Transverse colon (tissue), 4 donors: ENCODE measurements at regions not wholly inside any gene's neighbourhood (a gene's known extent, or its start where the extent isn't known, plus 50 kb on each side); places are given as distances from the start of the nearest gene placed in this dataset.
"Not testable (repeated sequence)": the region's sequence is repeated elsewhere in the genome, so short reads cannot be mapped to it uniquely, and the experiment has no call there.

Experiments used
- DNase-seq: peaks from one replicate; pipeline ENCODE4 v3.0.0-alpha.2; 2019
- H3K27ac ChIP-seq, 4 donors: fragments of 200-600 bp; sonication (generic); 2 replicates each; pipeline ENCODE4 v1.5.1; 2016 to 2018; ENCODE audit warnings: inconsistent platforms in 4 of 4
- H3K27me3 ChIP-seq: fragments of 200-600 bp; sonication (generic); 2 replicates; pipeline ENCODE4 v1.5.1; 2017; ENCODE audit warnings: inconsistent platforms
- H3K36me3 ChIP-seq, 4 donors: fragments of 200-600 bp; sonication (generic); 2 replicates each; pipeline ENCODE4 v1.5.1; 2017 to 2019; ENCODE audit warnings: inconsistent platforms in 4 of 4
- H3K4me1 ChIP-seq, 4 donors: fragments of 200-600 bp; sonication (generic); 2 replicates each; pipeline ENCODE4 v1.5.1; 2017 to 2020; ENCODE audit warnings: inconsistent platforms in 4 of 4
- H3K4me3 ChIP-seq, 4 donors: fragments of 200-600 bp; sonication (generic); 1 replicate in 1 of 4; 2 replicates in 3 of 4; pipeline versions ENCODE4 v1.5.1 to v1.6.1; 2017 to 2019; ENCODE audit warnings: inconsistent platforms in 4 of 4
- H3K9me3 ChIP-seq, 2 donors: fragments of 200-600 bp; sonication (generic); 2 replicates each; pipeline ENCODE4 v1.5.1; 2017 to 2019; ENCODE audit warnings: inconsistent platforms in 2 of 2
- EP300 ChIP-seq: sonication (generic); formaldehyde crosslinking; IDR thresholded peaks from one replicate; pipeline ENCODE4 v1.6.1; 2017; ENCODE audit warnings: antibody characterized with exemption, low read depth
- POLR2A ChIP-seq: fragments of 450-650 bp; IDR thresholded peaks from one replicate; pipeline ENCODE4 v1.6.1; 2016; ENCODE audit warnings: antibody characterized with exemption, mild to moderate bottlenecking, moderate library complexity
- POLR2AphosphoS5 ChIP-seq, 3 donors: sonication (generic); formaldehyde crosslinking; IDR thresholded peaks; one replicate each; pipeline ENCODE4 v1.6.1; 2016; ENCODE audit warnings: antibody characterized with exemption in 3 of 3
- WGBS, 2 donors: methylation state at CpG; one replicate each; pipeline ENCODE4 v1.1.5; 2018; ENCODE audit warnings: low coverage in 1 of 2; 5-methylcytosine and 5-hydroxymethylcytosine counted together
- in situ Hi-C, 4 donors: fragments of 200-750 bp; cut with MboI; loops; one replicate each; pipeline versions ENCODE4 v1.15.0 to v1.15.1; 2017; ENCODE audit warnings: low sequenced_read_pairs in 3 of 4, low pct_ligation_motif_present in 1 of 4, low pct_unique_long_range_greater_than_20kb in 1 of 4
- intact Hi-C: fragments of 100-400 bp; cut with DNase I; formaldehyde crosslinking; loops from one replicate; pipeline ENCODE4 v1.15.1; 2023; ENCODE audit warnings: low total_unique reads
- TF ChIP-seq, protein P1 (sequence below), 5 experiments: fragments of 200-600 bp in 3 of 5; fragments of 450-650 bp in 2 of 5; sonication (generic) in 3 of 5; IDR thresholded peaks; 1 replicate in 2 of 5; 2 replicates in 3 of 5; pipeline ENCODE4 v1.5.1; 2016 to 2017; ENCODE audit warnings: antibody characterized with exemption in 5 of 5, inconsistent platforms in 3 of 5, mild to moderate bottlenecking in 2 of 5, moderate library complexity in 1 of 5

GRCh38 chr9:20236676-20237075 lies 385.6 kb downstream of the MLLT3 start:
- no peak overlapping the region for H3K4me3 ChIP-seq
- no peaks in the 10 kb centered on the region for H3K4me1 ChIP-seq
- TF ChIP-seq POLR2AphosphoS5 (IDR thresholded peaks at IDR 0.05), result no peak
- TF ChIP-seq POLR2A, result no peak
- TF ChIP-seq, protein P1, sequence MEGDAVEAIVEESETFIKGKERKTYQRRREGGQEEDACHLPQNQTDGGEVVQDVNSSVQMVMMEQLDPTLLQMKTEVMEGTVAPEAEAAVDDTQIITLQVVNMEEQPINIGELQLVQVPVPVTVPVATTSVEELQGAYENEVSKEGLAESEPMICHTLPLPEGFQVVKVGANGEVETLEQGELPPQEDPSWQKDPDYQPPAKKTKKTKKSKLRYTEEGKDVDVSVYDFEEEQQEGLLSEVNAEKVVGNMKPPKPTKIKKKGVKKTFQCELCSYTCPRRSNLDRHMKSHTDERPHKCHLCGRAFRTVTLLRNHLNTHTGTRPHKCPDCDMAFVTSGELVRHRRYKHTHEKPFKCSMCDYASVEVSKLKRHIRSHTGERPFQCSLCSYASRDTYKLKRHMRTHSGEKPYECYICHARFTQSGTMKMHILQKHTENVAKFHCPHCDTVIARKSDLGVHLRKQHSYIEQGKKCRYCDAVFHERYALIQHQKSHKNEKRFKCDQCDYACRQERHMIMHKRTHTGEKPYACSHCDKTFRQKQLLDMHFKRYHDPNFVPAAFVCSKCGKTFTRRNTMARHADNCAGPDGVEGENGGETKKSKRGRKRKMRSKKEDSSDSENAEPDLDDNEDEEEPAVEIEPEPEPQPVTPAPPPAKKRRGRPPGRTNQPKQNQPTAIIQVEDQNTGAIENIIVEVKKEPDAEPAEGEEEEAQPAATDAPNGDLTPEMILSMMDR (IDR thresholded peaks at IDR 0.05), result no peak
- TF ChIP-seq EP300, result no peak
- no peaks in the 10 kb centered on the region for H3K36me3 ChIP-seq
- intact Hi-C loops, result no loop called here
- DNase-seq, result no peak
- in situ Hi-C loops, result no loop called here
- no peaks in the 10 kb centered on the region for H3K9me3 ChIP-seq
- H3K27ac ChIP-seq, result no peak overlapping the region
- WGBS, 2 donors, result 60 to 79% methylated on average over 2 to 4 of the region's 4 CpGs
- H3K27me3 ChIP-seq, result no peaks in the 10 kb centered on the region

DNA sequence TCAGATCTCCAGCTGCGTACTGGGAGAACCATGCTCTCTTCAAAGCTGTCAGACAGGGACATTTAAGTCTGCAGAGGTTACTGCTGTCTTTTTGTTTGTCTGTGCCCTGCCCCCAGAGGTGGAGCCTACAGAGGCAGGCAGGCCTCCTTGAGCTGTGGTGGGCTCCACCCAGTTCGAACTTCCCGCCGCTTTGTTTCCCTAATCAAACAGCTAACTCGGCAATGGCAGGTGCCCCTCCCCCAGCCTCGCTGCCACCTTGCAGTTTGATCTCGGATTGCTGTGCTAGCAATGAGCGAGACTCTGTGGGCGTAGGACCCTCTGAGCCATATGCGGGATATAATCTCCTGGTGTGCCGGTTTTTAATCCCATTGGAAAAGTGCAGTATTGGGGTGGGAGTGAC lies 387.1 kb downstream of the MLLT3 start:
- H3K4me1 ChIP-seq, DNase-seq, H3K36me3 ChIP-seq, H3K27me3 ChIP-seq, H3K27ac ChIP-seq, in situ Hi-C loops, H3K4me3 ChIP-seq, H3K9me3 ChIP-seq, intact Hi-C loops: not testable (repeated sequence)
- WGBS, 2 donors, result 80 to 96% methylated on average over 1 to 11 of the region's 11 CpGs

- DNase-seq, result no peak
- in situ Hi-C loops, result no loop called here
- no peaks in the 10 kb centered on the region for H3K36me3 ChIP-seq
- no peak overlapping the region for H3K27ac ChIP-seq
- no peak overlapping the region for H3K4me3 ChIP-seq
- no peak for TF ChIP-seq EP300
- TF ChIP-seq POLR2AphosphoS5 (IDR thresholded peaks at IDR 0.05), result no peak
- TF ChIP-seq POLR2A, result no peak
- TF ChIP-seq, protein P1 (IDR thresholded peaks at IDR 0.05), result no peak
- H3K9me3 ChIP-seq, result no peaks in the 10 kb centered on the region
- WGBS, 2 donors, result 84 to 100% methylated on average over 2 of the region's 2 CpGs
- no peaks in the 10 kb centered on the region for H3K27me3 ChIP-seq
- intact Hi-C loops, result no loop called here
- H3K4me1 ChIP-seq, result peaks cover 0 to 3% (median 0%) of the 10 kb centered on the region in 4 donors
Observed at GRCh38 chr9:20228096-20228495, 394.2 kb downstream of the MLLT3 start.

- no peak overlapping the region for H3K4me3 ChIP-seq
- no peaks in the 10 kb centered on the region for H3K27me3 ChIP-seq
- no peak overlapping the region for H3K27ac ChIP-seq
- in situ Hi-C loops (no loop called here), intact Hi-C loops (no loop called here)
- WGBS, 2 donors, result 0 to 41% methylated on average over 1 to 2 of the region's 2 CpGs
- no peaks in the 10 kb centered on the region for H3K9me3 ChIP-seq
- TF ChIP-seq POLR2A, result no peak
- TF ChIP-seq, protein P1 (IDR thresholded peaks at IDR 0.05), result no peak
- no peak for TF ChIP-seq EP300
- TF ChIP-seq POLR2AphosphoS5 (IDR thresholded peaks at IDR 0.05), result no peak
- peaks cover 0 to 3% (median 0%) of the 10 kb centered on the region in 4 donors for H3K4me1 ChIP-seq
- no peaks in the 10 kb centered on the region for H3K36me3 ChIP-seq
- no peak for DNase-seq
Observed at GRCh38 chr9:20227166-20227874, 395.0 kb downstream of the MLLT3 start.

- intact Hi-C loops (no loop called here), in situ Hi-C loops (no loop called here)
- WGBS, 2 donors, result 82 to 86% methylated on average over 5 of the region's 5 CpGs
Observed at GRCh38 chr9:20226345-20226744, 396.0 kb downstream of the MLLT3 start.

More at GRCh38 chr9:20226345-20226744, 396.0 kb downstream of the MLLT3 start:
- DNase-seq, result no peak
- Histone ChIP-seq H3K4me3 (no peak overlapping the region), H3K27me3 (no peaks in the 10 kb centered on the region), H3K4me1 (peaks cover 0 to 3% (median 0%) of the 10 kb centered on the region in 4 donors), H3K9me3 (no peaks in the 10 kb centered on the region), H3K27ac (no peak overlapping the region), H3K36me3 (no peaks in the 10 kb centered on the region)
- TF ChIP-seq POLR2A (no peak), POLR2AphosphoS5 (IDR thresholded peaks at IDR 0.05) (no peak), EP300 (no peak)
- TF ChIP-seq, protein P1 (IDR thresholded peaks at IDR 0.05), result no peak
